ENCODE measurements at regions not wholly inside any gene's neighbourhood (a gene's known extent, or its start where the extent isn't known, plus 50 kb on each side); places are given as distances from the start of the nearest gene placed in this dataset.
A peak's percentile ranks its signal among the peaks of the same experiment; 100 is the strongest.

DNA sequence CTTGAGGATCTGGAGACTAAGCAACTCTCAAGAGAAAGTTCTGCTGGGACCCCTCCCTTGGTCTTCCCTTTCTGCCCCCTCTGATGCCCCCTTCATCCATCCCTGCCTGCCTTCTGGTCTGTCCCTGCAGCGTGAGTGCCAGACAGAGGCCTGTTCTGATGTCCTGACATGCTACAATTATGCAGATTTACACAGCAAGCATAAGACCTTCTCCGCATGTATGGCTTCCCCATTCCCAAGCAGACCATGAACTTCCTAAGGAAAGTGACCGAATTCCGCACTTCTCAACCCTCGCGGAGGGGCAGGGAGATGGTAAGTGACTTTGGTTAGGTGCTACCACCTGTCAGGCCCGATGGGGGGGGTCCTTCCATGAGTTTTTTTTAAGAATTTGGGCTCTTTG, 150.1 kb upstream of the SDK2 start:
- ATAC-seq (no peak), DNase-seq (no peak)
- Histone ChIP-seq H3K27me3 (ENCODE audit: low read length) (peaks cover 31% of the 10 kb centered on the region), H3K27ac (ENCODE audit: low read length) (no peak overlapping the region), H3K4me1 (ENCODE audit: insufficient read depth, low read length) (peaks cover 25% of the 10 kb centered on the region), H3K4me2 (ENCODE audit: low read length) (no peak overlapping the region), H3K9ac (ENCODE audit: low read length) (no peak overlapping the region), H3F3A (ENCODE audit: low read length, unreplicated experiment) (no peaks in the 10 kb centered on the region), H3K36me3 (ENCODE audit: low read depth, low read length) (no peaks in the 10 kb centered on the region), H3K79me2 (ENCODE audit: low read length) (no peaks in the 10 kb centered on the region), H3K9me3 (ENCODE audit: low read length) (no peaks in the 10 kb centered on the region), H2AFZ (ENCODE audit: low read length) (no peak overlapping the region), H3K4me3 (ENCODE audit: low read length) (no peak overlapping the region), H3K9me2 (replicated peaks; ENCODE audit: low read length) (no peaks in the 10 kb centered on the region), H4K20me1 (ENCODE audit: low read length) (no peaks in the 10 kb centered on the region; the same call in 1 of the 2 replicates)
- POLR2A ChIA-PET (ENCODE audit: unreplicated experiment), result no interaction called here
- TF ChIP-seq, protein P1, sequence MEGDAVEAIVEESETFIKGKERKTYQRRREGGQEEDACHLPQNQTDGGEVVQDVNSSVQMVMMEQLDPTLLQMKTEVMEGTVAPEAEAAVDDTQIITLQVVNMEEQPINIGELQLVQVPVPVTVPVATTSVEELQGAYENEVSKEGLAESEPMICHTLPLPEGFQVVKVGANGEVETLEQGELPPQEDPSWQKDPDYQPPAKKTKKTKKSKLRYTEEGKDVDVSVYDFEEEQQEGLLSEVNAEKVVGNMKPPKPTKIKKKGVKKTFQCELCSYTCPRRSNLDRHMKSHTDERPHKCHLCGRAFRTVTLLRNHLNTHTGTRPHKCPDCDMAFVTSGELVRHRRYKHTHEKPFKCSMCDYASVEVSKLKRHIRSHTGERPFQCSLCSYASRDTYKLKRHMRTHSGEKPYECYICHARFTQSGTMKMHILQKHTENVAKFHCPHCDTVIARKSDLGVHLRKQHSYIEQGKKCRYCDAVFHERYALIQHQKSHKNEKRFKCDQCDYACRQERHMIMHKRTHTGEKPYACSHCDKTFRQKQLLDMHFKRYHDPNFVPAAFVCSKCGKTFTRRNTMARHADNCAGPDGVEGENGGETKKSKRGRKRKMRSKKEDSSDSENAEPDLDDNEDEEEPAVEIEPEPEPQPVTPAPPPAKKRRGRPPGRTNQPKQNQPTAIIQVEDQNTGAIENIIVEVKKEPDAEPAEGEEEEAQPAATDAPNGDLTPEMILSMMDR (conservative IDR thresholded peaks at IDR 0.05; ENCODE audit: low read depth, low read length), result no peak
- TF ChIP-seq EZH2phosphoT487 (IDR thresholded peaks at IDR 0.05; ENCODE audit: borderline replicate concordance, low read length) (no peak), EZH2 (IDR thresholded peaks at IDR 0.05; ENCODE audit: low read length, unreplicated experiment) (no peak)
- no TSS peak for BruUV-seq (replicated peaks)
- intact Hi-C loops (cut with micrococcal nuclease), result no loop called here
- CTCF ChIA-PET, result no interaction called here

DNA sequence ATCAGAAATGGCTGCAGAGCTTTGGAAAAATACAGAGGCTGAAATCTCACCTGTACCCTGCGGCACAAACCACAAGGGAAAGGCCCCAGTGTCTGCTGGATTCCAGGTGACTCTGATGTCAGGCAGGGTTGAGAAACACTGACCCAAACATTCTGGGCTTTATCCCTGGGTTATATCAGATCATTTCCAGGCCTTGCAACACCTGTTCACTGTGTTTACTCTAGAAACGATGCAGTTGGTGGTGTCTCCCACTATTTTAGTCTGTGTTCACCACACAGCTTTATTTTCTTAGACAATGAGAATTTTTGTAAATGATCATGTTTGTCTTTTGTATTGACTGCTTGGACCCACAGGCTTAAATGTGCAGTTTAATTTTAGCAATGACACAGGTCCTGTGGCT, 151.5 kb upstream of the SDK2 start:
- no peak overlapping the region for H3K9ac ChIP-seq (ENCODE audit: low read length)
- H2AFZ ChIP-seq (ENCODE audit: low read length), result no peak overlapping the region
- ATAC-seq (no peak), DNase-seq (peak; percentile 8)
- H4K20me1 ChIP-seq (ENCODE audit: low read length), result no peaks in the 10 kb centered on the region; the same call in 1 of the 2 replicates
- H3K79me2 ChIP-seq (ENCODE audit: low read length), result no peaks in the 10 kb centered on the region
- no peaks in the 10 kb centered on the region for H3K9me3 ChIP-seq (ENCODE audit: low read length)
- H3K9me2 ChIP-seq (replicated peaks; ENCODE audit: low read length), result no peaks in the 10 kb centered on the region
- CTCF ChIA-PET, result no interaction called here
- peaks cover 17% of the 10 kb centered on the region for H3K27me3 ChIP-seq (ENCODE audit: low read length)
- H3F3A ChIP-seq (ENCODE audit: low read length, unreplicated experiment), result no peaks in the 10 kb centered on the region
- no TSS peak for BruUV-seq (replicated peaks)
- TF ChIP-seq EZH2phosphoT487 (IDR thresholded peaks at IDR 0.05; ENCODE audit: borderline replicate concordance, low read length) (no peak), EZH2 (IDR thresholded peaks at IDR 0.05; ENCODE audit: low read length, unreplicated experiment) (no peak)
- TF ChIP-seq, protein P1 (conservative IDR thresholded peaks at IDR 0.05; ENCODE audit: low read depth, low read length), result no peak
- POLR2A ChIA-PET (ENCODE audit: unreplicated experiment), result interaction anchor here (0.6 kb wide), 1 partner anchor 483 kb away, joined by 3 read pairs; no protein-coding TSS in a partner anchor
- H3K4me3 ChIP-seq (ENCODE audit: low read length), result no peak overlapping the region
- no peak overlapping the region for H3K4me2 ChIP-seq (ENCODE audit: low read length)
- H3K36me3 ChIP-seq (ENCODE audit: low read depth, low read length), result no peaks in the 10 kb centered on the region
- intact Hi-C loops (cut with micrococcal nuclease), result no loop called here
- peaks cover 37% of the 10 kb centered on the region for H3K4me1 ChIP-seq (ENCODE audit: insufficient read depth, low read length)
- no peak overlapping the region for H3K27ac ChIP-seq (ENCODE audit: low read length)

DNA sequence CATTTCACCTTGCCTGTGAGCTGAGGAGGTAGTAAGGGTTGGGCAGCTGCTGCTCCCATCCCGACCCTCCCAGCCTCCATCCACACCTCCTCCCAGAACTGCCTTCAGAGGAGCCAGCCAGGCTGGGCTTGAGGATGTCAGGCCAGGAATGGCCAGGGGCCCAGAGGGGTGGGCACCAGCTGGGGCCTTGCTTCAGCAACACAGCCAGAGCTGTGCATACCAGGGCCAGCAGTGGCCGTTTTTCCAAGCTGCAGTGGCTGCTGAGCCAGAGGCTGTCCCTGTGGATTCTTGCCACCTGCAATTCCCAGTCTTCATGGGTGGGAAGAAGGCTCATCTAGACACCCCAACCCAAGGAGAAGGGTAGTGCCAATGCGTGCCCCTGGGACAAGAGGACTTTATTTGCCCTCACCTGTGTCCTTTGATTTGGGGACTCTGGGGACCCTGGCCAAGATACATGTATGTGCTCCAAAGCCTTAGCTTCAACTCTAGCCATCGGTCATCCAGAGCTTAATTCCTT, 153.4 kb upstream of the SDK2 start:
- Histone ChIP-seq H3K9me2 (replicated peaks; ENCODE audit: low read length) (no peaks in the 10 kb centered on the region), H3K9ac (ENCODE audit: low read length) (no peak overlapping the region), H4K20me1 (ENCODE audit: low read length) (no peaks in the 10 kb centered on the region; the same call in 1 of the 2 replicates), H3K4me1 (ENCODE audit: insufficient read depth, low read length) (peaks cover 49% of the 10 kb centered on the region), H3F3A (ENCODE audit: low read length, unreplicated experiment) (no peaks in the 10 kb centered on the region), H3K36me3 (ENCODE audit: low read depth, low read length) (no peaks in the 10 kb centered on the region), H3K27ac (ENCODE audit: low read length) (peak overlapping the region; percentile 30), H3K4me2 (ENCODE audit: low read length) (peak overlapping the region; percentile 52), H2AFZ (ENCODE audit: low read length) (no peak overlapping the region), H3K27me3 (ENCODE audit: low read length) (peaks cover 5% of the 10 kb centered on the region; the same call in 1 of the 2 replicates), H3K79me2 (ENCODE audit: low read length) (no peaks in the 10 kb centered on the region), H3K4me3 (ENCODE audit: low read length) (no peak overlapping the region), H3K9me3 (ENCODE audit: low read length) (no peaks in the 10 kb centered on the region)
- ChIA-PET POLR2A (ENCODE audit: unreplicated experiment) (interaction anchor here (0.8 kb wide), 1 partner anchor 606 kb away, joined by 5 read pairs; no protein-coding TSS in a partner anchor), CTCF (no interaction called here)
- intact Hi-C loops (cut with micrococcal nuclease), result no loop called here
- TF ChIP-seq, protein P1 (conservative IDR thresholded peaks at IDR 0.05; ENCODE audit: low read depth, low read length), result no peak
- TF ChIP-seq EZH2phosphoT487 (IDR thresholded peaks at IDR 0.05; ENCODE audit: borderline replicate concordance, low read length), result no peak
- no peak for TF ChIP-seq EZH2 (IDR thresholded peaks at IDR 0.05; ENCODE audit: low read length, unreplicated experiment)
- no peak for ATAC-seq
- BruUV-seq (replicated peaks), result no TSS peak
- DNase-seq, result no peak

Measured in PC-3 (cell line).